ENCODE measurements at regions not wholly inside any gene's neighbourhood (a gene's known extent, or its start where the extent isn't known, plus 50 kb on each side); places are given as distances from the start of the nearest gene placed in this dataset.
"Not testable (repeated sequence)": the region's sequence is repeated elsewhere in the genome, so short reads cannot be mapped to it uniquely, and the experiment has no call there.

DNA sequence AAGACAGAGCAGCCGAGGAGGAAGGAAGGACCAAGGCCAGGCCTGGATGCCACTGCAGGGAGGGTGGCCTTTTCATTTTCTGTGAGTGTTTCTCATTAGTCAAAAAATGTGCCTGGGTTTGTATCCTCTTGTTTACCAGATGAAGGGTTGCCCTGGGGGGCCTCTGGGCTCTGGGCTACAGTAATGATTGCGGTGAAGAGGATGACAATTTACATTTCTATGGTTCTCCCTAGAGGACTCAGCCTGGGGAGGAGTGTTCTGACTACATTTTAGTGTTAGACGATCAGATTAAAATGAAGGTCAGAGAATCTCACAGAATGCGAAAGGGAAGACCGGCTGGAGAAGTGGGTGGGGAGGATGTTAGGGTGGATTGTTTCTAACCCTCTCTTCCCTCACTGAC, 108.0 kb upstream of the KMT2C start:
- H3K27me3 ChIP-seq (ENCODE audit: insufficient read depth), result no peaks in the 10 kb centered on the region
- H3K4me1 ChIP-seq (ENCODE audit: control insufficient read depth in 1 of 2, insufficient read depth in 2 of 2, low read depth in 1 of 2, low read length in 1 of 2), result no peaks in the 10 kb centered on the region; a peak in 1 of 4 replicates
- H3K9ac ChIP-seq, result no peak overlapping the region
- H3K9me2 ChIP-seq, result no peaks in the 10 kb centered on the region
- no peaks in the 10 kb centered on the region for H3K36me3 ChIP-seq (replicated peaks in 1 of 2; ENCODE audit: control insufficient read depth in 1 of 2, insufficient read depth in 2 of 2, low read length in 1 of 2)
- no peak overlapping the region for H3K4me2 ChIP-seq
- ChIA-PET POLR2A (no interaction called here), CTCF (interaction anchor here (1.1 kb wide), 1 partner anchor 186 kb away, joined by 3 read pairs; no protein-coding TSS in a partner anchor)
- no peaks in the 10 kb centered on the region for H3K9me3 ChIP-seq
- H3K4me3 ChIP-seq (ENCODE audit: low read depth in 2 of 2, low read length in 1 of 2), result no peak overlapping the region
- H3F3A ChIP-seq (replicated peaks; ENCODE audit: insufficient read depth), result no peaks in the 10 kb centered on the region
- H4K20me1 ChIP-seq (ENCODE audit: insufficient read depth), result no peaks in the 10 kb centered on the region
- 76% methylated on average over 5 of the region's 5 CpGs for WGBS (ENCODE audit: low lambda C conversion rate)
- no peak overlapping the region for H3K27ac ChIP-seq (ENCODE audit: low read depth in 2 of 2, low read length in 1 of 2)
- no peaks in the 10 kb centered on the region for H3K79me2 ChIP-seq (ENCODE audit: insufficient read depth)
- TF ChIP-seq RAD21 (IDR thresholded peaks at IDR 0.05; ENCODE audit: low read length) (peak; percentile 14; the same call in 1 of the 2 replicates), MXI1 (IDR thresholded peaks at IDR 0.05; ENCODE audit: low read depth, low read length) (no peak)
- no peak overlapping the region for H2AFZ ChIP-seq (ENCODE audit: low read depth)
- peak; percentile 51 for DNase-seq

DNA sequence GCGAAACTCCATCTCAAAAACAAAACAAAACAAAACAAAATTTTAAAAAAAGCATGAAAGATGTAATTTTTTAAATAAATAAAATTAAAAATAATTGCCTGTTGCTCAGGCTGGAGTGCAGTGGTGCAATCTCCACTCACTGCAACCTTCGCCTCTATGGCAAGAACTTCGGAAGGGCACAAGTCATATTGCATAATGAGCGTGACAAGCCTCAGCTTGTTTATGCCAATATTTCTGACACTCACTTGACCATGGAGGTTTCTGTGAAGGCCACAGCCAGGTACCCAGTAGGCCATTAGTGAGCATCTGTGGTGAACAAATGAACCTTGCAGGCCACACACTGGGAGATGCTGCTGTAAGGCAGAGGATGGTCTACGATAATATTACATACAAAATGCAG, 106.1 kb upstream of the KMT2C start:
- Histone ChIP-seq H3K79me2 (ENCODE audit: insufficient read depth) (no peaks in the 10 kb centered on the region), H3K4me2 (no peak overlapping the region), H2AFZ (ENCODE audit: low read depth) (no peak overlapping the region), H3K4me3 (ENCODE audit: low read depth in 2 of 2, low read length in 1 of 2) (no peak overlapping the region), H3K36me3 (replicated peaks in 1 of 2; ENCODE audit: control insufficient read depth in 1 of 2, insufficient read depth in 2 of 2, low read length in 1 of 2) (no peaks in the 10 kb centered on the region), H3K27me3 (ENCODE audit: insufficient read depth) (no peaks in the 10 kb centered on the region), H3K9me2 (no peaks in the 10 kb centered on the region), H4K20me1 (ENCODE audit: insufficient read depth) (no peaks in the 10 kb centered on the region), H3K9ac (no peak overlapping the region), H3K9me3 (no peaks in the 10 kb centered on the region), H3K4me1 (ENCODE audit: control insufficient read depth in 1 of 2, insufficient read depth in 2 of 2, low read depth in 1 of 2, low read length in 1 of 2) (no peaks in the 10 kb centered on the region; a peak in 1 of 4 replicates), H3F3A (replicated peaks; ENCODE audit: insufficient read depth) (no peaks in the 10 kb centered on the region), H3K27ac (ENCODE audit: low read depth in 2 of 2, low read length in 1 of 2) (no peak overlapping the region)
- WGBS (ENCODE audit: low lambda C conversion rate), result 82% methylated on average over 5 of the region's 5 CpGs
- TF ChIP-seq, protein P1, sequence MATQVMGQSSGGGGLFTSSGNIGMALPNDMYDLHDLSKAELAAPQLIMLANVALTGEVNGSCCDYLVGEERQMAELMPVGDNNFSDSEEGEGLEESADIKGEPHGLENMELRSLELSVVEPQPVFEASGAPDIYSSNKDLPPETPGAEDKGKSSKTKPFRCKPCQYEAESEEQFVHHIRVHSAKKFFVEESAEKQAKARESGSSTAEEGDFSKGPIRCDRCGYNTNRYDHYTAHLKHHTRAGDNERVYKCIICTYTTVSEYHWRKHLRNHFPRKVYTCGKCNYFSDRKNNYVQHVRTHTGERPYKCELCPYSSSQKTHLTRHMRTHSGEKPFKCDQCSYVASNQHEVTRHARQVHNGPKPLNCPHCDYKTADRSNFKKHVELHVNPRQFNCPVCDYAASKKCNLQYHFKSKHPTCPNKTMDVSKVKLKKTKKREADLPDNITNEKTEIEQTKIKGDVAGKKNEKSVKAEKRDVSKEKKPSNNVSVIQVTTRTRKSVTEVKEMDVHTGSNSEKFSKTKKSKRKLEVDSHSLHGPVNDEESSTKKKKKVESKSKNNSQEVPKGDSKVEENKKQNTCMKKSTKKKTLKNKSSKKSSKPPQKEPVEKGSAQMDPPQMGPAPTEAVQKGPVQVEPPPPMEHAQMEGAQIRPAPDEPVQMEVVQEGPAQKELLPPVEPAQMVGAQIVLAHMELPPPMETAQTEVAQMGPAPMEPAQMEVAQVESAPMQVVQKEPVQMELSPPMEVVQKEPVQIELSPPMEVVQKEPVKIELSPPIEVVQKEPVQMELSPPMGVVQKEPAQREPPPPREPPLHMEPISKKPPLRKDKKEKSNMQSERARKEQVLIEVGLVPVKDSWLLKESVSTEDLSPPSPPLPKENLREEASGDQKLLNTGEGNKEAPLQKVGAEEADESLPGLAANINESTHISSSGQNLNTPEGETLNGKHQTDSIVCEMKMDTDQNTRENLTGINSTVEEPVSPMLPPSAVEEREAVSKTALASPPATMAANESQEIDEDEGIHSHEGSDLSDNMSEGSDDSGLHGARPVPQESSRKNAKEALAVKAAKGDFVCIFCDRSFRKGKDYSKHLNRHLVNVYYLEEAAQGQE (IDR thresholded peaks at IDR 0.05; ENCODE audit: low read depth, low read length), result no peak
- TF ChIP-seq NFIC (IDR thresholded peaks at IDR 0.05; ENCODE audit: borderline replicate concordance) (no peak), EZH2phosphoT487 (IDR thresholded peaks at IDR 0.05; ENCODE audit: borderline replicate concordance, low read depth) (no peak), YY1 (IDR thresholded peaks at IDR 0.05; ENCODE audit: low read depth) (no peak), JUND (IDR thresholded peaks at IDR 0.05) (no peak), RFX5 (IDR thresholded peaks at IDR 0.05; ENCODE audit: low read length) (no peak), TCF12 (IDR thresholded peaks at IDR 0.05) (no peak), SIN3A (IDR thresholded peaks at IDR 0.05; ENCODE audit: borderline replicate concordance, low read depth, low read length) (no peak), TEAD4 (IDR thresholded peaks at IDR 0.05; ENCODE audit: borderline replicate concordance, insufficient read depth) (no peak)
- TF ChIP-seq, protein P2, sequence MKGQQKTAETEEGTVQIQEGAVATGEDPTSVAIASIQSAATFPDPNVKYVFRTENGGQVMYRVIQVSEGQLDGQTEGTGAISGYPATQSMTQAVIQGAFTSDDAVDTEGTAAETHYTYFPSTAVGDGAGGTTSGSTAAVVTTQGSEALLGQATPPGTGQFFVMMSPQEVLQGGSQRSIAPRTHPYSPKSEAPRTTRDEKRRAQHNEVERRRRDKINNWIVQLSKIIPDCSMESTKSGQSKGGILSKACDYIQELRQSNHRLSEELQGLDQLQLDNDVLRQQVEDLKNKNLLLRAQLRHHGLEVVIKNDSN (IDR thresholded peaks at IDR 0.05; ENCODE audit: borderline replicate concordance, low read depth), result no peak
- TF ChIP-seq, protein P3, sequence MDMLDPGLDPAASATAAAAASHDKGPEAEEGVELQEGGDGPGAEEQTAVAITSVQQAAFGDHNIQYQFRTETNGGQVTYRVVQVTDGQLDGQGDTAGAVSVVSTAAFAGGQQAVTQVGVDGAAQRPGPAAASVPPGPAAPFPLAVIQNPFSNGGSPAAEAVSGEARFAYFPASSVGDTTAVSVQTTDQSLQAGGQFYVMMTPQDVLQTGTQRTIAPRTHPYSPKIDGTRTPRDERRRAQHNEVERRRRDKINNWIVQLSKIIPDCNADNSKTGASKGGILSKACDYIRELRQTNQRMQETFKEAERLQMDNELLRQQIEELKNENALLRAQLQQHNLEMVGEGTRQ (IDR thresholded peaks at IDR 0.05; ENCODE audit: borderline replicate concordance, low read depth, low read length), result no peak
- TF ChIP-seq, protein P4, sequence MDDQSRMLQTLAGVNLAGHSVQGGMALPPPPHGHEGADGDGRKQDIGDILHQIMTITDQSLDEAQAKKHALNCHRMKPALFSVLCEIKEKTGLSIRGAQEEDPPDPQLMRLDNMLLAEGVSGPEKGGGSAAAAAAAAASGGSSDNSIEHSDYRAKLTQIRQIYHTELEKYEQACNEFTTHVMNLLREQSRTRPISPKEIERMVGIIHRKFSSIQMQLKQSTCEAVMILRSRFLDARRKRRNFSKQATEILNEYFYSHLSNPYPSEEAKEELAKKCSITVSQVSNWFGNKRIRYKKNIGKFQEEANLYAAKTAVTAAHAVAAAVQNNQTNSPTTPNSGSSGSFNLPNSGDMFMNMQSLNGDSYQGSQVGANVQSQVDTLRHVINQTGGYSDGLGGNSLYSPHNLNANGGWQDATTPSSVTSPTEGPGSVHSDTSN (IDR thresholded peaks at IDR 0.05), result no peak
- TF ChIP-seq, protein P5, sequence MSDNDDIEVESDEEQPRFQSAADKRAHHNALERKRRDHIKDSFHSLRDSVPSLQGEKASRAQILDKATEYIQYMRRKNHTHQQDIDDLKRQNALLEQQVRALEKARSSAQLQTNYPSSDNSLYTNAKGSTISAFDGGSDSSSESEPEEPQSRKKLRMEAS (IDR thresholded peaks at IDR 0.05; ENCODE audit: low read depth), result no peak
- POLR2A ChIA-PET, result no interaction called here
- CTCF ChIA-PET, result no interaction called here
- DNase-seq, result no peak

DNA sequence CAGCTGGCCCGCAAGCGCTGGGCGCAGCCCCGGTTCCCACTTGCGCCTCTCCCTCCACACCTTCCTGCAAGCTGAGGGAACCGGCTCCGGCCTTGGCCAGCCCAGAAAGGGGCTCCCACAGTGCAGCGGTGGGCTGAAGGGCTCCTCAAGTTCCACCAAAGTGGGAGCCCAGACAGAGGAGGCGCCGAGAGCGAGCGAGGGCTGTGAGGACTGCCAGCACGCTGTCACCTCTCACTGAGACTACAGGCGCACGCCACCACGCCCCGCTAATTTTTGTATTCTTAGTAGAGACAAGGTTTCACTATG, 103.3 kb upstream of the KMT2C start:
- H3F3A ChIP-seq (replicated peaks; ENCODE audit: insufficient read depth); H3K4me2 ChIP-seq; H3K4me3 ChIP-seq (ENCODE audit: low read depth in 2 of 2, low read length in 1 of 2); H3K9me3 ChIP-seq; DNase-seq; H3K27me3 ChIP-seq (ENCODE audit: insufficient read depth); POLR2A ChIA-PET; H2AFZ ChIP-seq (ENCODE audit: low read depth); H3K4me1 ChIP-seq (ENCODE audit: control insufficient read depth in 1 of 2, insufficient read depth in 2 of 2, low read depth in 1 of 2, low read length in 1 of 2); H3K36me3 ChIP-seq (replicated peaks in 1 of 2; ENCODE audit: control insufficient read depth in 1 of 2, insufficient read depth in 2 of 2, low read length in 1 of 2); H3K9ac ChIP-seq; H3K79me2 ChIP-seq (ENCODE audit: insufficient read depth); H3K9me2 ChIP-seq; H3K27ac ChIP-seq (ENCODE audit: low read depth in 2 of 2, low read length in 1 of 2); H4K20me1 ChIP-seq (ENCODE audit: insufficient read depth): not testable (repeated sequence)
- 95% methylated on average over 17 of the region's 17 CpGs for WGBS (ENCODE audit: low lambda C conversion rate)
- CTCF ChIA-PET, result interaction anchor here (1.5 kb wide), 1 partner anchor 168 kb away, joined by 4 read pairs; no protein-coding TSS in a partner anchor

All from SK-N-SH (cell line).